MM.1S (cell line): ENCODE measurements at regions not wholly inside any gene's neighbourhood (a gene's known extent, or its start where the extent isn't known, plus 50 kb on each side); places are given as distances from the start of the nearest gene placed in this dataset.

Source experiments
- DNase-seq: peaks from one replicate; pipeline ENCODE4 v3.0.0-alpha.2; 2015
- H2AFZ ChIP-seq: fragments of 300-600 bp; sonication (generic); 2 replicates; pipeline ENCODE4 v1.6.0; 2016; ENCODE audit warnings: antibody characterized with exemption, low read length
- H3F3A ChIP-seq: fragments of 300-600 bp; sonication (generic); 2 replicates; pipeline ENCODE4 v1.6.1; 2016; ENCODE audit warnings: mild to moderate bottlenecking, antibody characterized with exemption, low read length, moderate library complexity, mixed read lengths; ENCODE audit not compliant: insufficient read depth
- H3K27ac ChIP-seq: fragments of 300-600 bp; sonication (generic); 2 replicates; pipeline ENCODE4 v1.5.1; 2016; ENCODE audit warnings: mild to moderate bottlenecking, low read length
- H3K27me3 ChIP-seq: fragments of 300-600 bp; sonication (generic); replicated peaks from 2 replicates; pipeline ENCODE4 v1.6.0; 2016; ENCODE audit warnings: low read length; ENCODE audit not compliant: insufficient read depth
- H3K36me3 ChIP-seq: fragments of 300-600 bp; sonication (generic); replicated peaks from 2 replicates; pipeline ENCODE4 v1.6.1; 2016; ENCODE audit warnings: mild to moderate bottlenecking, low read length, mixed read lengths; ENCODE audit not compliant: insufficient read depth
- H3K4me1 ChIP-seq: fragments of 300-600 bp; sonication (generic); 2 replicates; pipeline ENCODE4 v1.6.1; 2016; ENCODE audit warnings: low read length, mixed read lengths
- H3K4me2 ChIP-seq: fragments of 300-600 bp; sonication (generic); 2 replicates; pipeline ENCODE4 v1.6.0; 2016; ENCODE audit warnings: low read depth, low read length
- H3K4me3 ChIP-seq: fragments of 300-600 bp; sonication (generic); 2 replicates; pipeline ENCODE4 v1.5.1; 2016; ENCODE audit warnings: low read length, mixed read lengths
- H3K79me2 ChIP-seq: fragments of 300-600 bp; sonication (generic); 2 replicates; pipeline ENCODE4 v1.6.1; 2016; ENCODE audit warnings: mixed run types, low read length, mixed read lengths
- H3K9ac ChIP-seq: fragments of 300-600 bp; sonication (generic); 2 replicates; pipeline ENCODE4 v1.6.1; 2016; ENCODE audit warnings: low read length, mixed read lengths
- H3K9me2 ChIP-seq: fragments of 300-600 bp; sonication (generic); replicated peaks from 2 replicates; pipeline ENCODE4 v1.6.1; 2016; ENCODE audit warnings: mild to moderate bottlenecking, low read length, mixed read lengths; ENCODE audit not compliant: insufficient read depth
- H3K9me3 ChIP-seq: fragments of 300-600 bp; sonication (generic); replicated peaks from 2 replicates; pipeline ENCODE4 v1.6.1; 2016; ENCODE audit warnings: mild to moderate bottlenecking, low read length, mixed read lengths; ENCODE audit not compliant: insufficient read depth
- H4K20me1 ChIP-seq: fragments of 300-600 bp; sonication (generic); 2 replicates; pipeline ENCODE4 v1.6.1; 2016; ENCODE audit warnings: mild to moderate bottlenecking, low read length, moderate library complexity, mixed read lengths; ENCODE audit not compliant: insufficient read depth
- EZH2 ChIP-seq: fragments of 300-600 bp; sonication (generic); optimal IDR thresholded peaks from 2 replicates; pipeline ENCODE3; 2017; ENCODE audit warnings: low read depth, mild to moderate bottlenecking, antibody characterized with exemption, low read length, mixed read lengths
- EZH2phosphoT487 ChIP-seq: fragments of 300-600 bp; sonication (generic); IDR thresholded peaks from 2 replicates; pipeline ENCODE4 v1.6.1; 2018; ENCODE audit warnings: antibody characterized with exemption, low read length
- TF ChIP-seq, protein P1 (sequence below): fragments of 300-600 bp; sonication (generic); IDR thresholded peaks from 2 replicates; pipeline ENCODE4 v1.5.1; 2016; ENCODE audit warnings: antibody characterized with exemption, low read length, mixed read lengths

DNA sequence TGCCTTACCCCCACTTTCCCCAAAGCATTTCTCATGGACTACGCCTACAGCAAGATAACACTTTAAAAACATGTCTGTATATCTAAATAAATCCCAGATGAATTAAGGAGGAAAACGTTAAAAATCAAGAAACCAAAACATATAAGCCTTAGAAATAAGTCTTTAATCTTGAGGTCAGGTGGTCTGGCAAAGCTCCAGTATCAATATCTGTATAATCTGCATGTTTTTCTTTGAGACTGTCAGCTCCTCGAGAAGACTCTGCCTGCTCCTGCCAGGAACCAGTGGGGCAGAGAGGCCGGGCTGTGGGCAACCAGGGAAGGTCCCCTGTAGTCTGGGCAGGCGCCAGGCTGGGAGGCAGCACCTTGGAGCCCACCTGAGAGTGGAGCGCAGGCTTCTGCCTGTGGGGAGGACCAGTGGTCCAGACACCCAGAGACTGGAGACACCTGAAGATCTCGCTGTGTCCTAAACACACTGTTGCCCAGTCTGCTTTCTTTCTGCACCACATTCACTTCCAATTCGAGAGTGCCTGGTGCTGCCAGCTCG is 291.0 kb upstream of the SOX11 start:
- Histone ChIP-seq H3K36me3 (no peaks in the 10 kb centered on the region), H3K27ac (no peak overlapping the region), H2AFZ (no peak overlapping the region), H3K4me3 (no peak overlapping the region), H3K9me2 (no peaks in the 10 kb centered on the region), H3K9me3 (no peaks in the 10 kb centered on the region), H3K4me1 (no peaks in the 10 kb centered on the region), H4K20me1 (no peaks in the 10 kb centered on the region), H3K79me2 (no peaks in the 10 kb centered on the region), H3F3A (no peaks in the 10 kb centered on the region), H3K9ac (no peak overlapping the region), H3K27me3 (no peaks in the 10 kb centered on the region), H3K4me2 (no peak overlapping the region)
- TF ChIP-seq, protein P1, sequence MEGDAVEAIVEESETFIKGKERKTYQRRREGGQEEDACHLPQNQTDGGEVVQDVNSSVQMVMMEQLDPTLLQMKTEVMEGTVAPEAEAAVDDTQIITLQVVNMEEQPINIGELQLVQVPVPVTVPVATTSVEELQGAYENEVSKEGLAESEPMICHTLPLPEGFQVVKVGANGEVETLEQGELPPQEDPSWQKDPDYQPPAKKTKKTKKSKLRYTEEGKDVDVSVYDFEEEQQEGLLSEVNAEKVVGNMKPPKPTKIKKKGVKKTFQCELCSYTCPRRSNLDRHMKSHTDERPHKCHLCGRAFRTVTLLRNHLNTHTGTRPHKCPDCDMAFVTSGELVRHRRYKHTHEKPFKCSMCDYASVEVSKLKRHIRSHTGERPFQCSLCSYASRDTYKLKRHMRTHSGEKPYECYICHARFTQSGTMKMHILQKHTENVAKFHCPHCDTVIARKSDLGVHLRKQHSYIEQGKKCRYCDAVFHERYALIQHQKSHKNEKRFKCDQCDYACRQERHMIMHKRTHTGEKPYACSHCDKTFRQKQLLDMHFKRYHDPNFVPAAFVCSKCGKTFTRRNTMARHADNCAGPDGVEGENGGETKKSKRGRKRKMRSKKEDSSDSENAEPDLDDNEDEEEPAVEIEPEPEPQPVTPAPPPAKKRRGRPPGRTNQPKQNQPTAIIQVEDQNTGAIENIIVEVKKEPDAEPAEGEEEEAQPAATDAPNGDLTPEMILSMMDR = no peak
- TF ChIP-seq EZH2phosphoT487 (no peak), EZH2 (no peak)
- no peak for DNase-seq

DNA sequence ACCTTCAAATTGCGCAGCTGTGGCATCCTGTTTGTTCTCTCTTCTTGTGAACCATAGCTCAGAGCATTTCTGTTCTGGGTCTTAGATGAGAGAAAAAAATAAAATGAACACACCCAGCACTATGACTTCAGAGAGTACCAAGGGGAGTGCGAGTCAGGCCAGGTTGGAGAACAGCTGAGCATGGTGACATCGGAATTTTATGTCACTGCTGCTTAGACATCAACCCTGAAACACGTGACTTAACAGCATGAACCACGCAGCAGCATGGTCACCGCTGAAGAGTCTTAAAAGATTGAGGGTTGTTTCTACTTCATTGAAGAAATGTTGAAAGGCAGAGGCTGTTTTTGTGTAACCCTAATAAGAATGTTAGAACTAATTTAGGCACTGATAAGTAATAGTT is 288.8 kb upstream of the SOX11 start:
- no peaks in the 10 kb centered on the region for H3K36me3 ChIP-seq
- no peaks in the 10 kb centered on the region for H3F3A ChIP-seq
- no peaks in the 10 kb centered on the region for H3K4me1 ChIP-seq
- no peaks in the 10 kb centered on the region for H3K79me2 ChIP-seq
- H3K27me3 ChIP-seq = no peaks in the 10 kb centered on the region
- no peak overlapping the region for H3K4me3 ChIP-seq
- no peak overlapping the region for H3K9ac ChIP-seq
- no peaks in the 10 kb centered on the region for H3K9me3 ChIP-seq
- DNase-seq = no peak
- H3K9me2 ChIP-seq = no peaks in the 10 kb centered on the region
- no peak overlapping the region for H3K27ac ChIP-seq
- no peak overlapping the region for H3K4me2 ChIP-seq
- no peaks in the 10 kb centered on the region for H4K20me1 ChIP-seq
- TF ChIP-seq, protein P1 = no peak
- TF ChIP-seq EZH2 (no peak), EZH2phosphoT487 (no peak)
- H2AFZ ChIP-seq = no peak overlapping the region

DNA sequence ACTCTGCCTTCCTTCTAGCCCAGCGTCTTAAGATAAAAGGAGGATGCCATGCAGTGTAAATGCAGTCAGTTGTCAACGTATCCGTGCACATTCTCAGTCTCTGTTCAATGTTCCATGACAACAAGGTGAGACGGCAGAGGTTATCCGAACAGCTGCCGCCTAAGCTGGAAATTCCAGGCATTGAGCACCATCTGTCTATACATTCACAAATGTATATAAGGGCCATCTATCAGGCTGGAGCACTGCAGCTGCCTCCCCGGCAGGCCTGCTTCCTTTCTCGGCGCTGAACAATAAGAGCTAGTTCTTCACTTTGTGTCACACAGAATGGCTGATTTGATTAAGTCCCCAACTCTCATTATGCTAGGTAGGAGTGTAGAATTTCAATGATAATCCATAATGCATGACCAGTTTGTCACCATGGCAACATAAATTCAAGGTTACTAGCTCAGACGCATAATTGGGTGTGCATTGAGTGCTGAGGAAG is 282.2 kb upstream of the SOX11 start:
- Histone ChIP-seq H4K20me1 (no peaks in the 10 kb centered on the region), H3K36me3 (no peaks in the 10 kb centered on the region), H3K9me2 (no peaks in the 10 kb centered on the region), H3K27ac (no peak overlapping the region), H3K4me1 (no peaks in the 10 kb centered on the region), H3K4me2 (no peak overlapping the region), H2AFZ (no peak overlapping the region), H3K9ac (no peak overlapping the region), H3K9me3 (no peaks in the 10 kb centered on the region), H3K4me3 (no peak overlapping the region), H3K79me2 (no peaks in the 10 kb centered on the region), H3K27me3 (no peaks in the 10 kb centered on the region), H3F3A (no peaks in the 10 kb centered on the region)
- TF ChIP-seq EZH2phosphoT487 (no peak), EZH2 (no peak)
- TF ChIP-seq, protein P1 = no peak
- DNase-seq = no peak
